NCI-H2107 treated with DMSO at 0.1 percent for 48 hours (cell line): ENCODE measurements at regions not wholly inside any gene's neighbourhood (a gene's known extent, or its start where the extent isn't known, plus 50 kb on each side); places are given as distances from the start of the nearest gene placed in this dataset.
"Not testable (repeated sequence)": the region's sequence is repeated elsewhere in the genome, so short reads cannot be mapped to it uniquely, and the experiment has no call there.

Experiments used
- DNase-seq: peaks from one replicate; lab custom pipeline; 2025; ENCODE audit not compliant: unreplicated experiment; lab: John Stamatoyannopoulos, UW

- no peak for DNase-seq
These were observed 55.9 kb downstream of the BAMBI start for GRCh38 chr10:28733245-28733644.

- no peak for DNase-seq
These were observed 56.3 kb downstream of the BAMBI start for GRCh38 chr10:28733647-28734046.

DNA sequence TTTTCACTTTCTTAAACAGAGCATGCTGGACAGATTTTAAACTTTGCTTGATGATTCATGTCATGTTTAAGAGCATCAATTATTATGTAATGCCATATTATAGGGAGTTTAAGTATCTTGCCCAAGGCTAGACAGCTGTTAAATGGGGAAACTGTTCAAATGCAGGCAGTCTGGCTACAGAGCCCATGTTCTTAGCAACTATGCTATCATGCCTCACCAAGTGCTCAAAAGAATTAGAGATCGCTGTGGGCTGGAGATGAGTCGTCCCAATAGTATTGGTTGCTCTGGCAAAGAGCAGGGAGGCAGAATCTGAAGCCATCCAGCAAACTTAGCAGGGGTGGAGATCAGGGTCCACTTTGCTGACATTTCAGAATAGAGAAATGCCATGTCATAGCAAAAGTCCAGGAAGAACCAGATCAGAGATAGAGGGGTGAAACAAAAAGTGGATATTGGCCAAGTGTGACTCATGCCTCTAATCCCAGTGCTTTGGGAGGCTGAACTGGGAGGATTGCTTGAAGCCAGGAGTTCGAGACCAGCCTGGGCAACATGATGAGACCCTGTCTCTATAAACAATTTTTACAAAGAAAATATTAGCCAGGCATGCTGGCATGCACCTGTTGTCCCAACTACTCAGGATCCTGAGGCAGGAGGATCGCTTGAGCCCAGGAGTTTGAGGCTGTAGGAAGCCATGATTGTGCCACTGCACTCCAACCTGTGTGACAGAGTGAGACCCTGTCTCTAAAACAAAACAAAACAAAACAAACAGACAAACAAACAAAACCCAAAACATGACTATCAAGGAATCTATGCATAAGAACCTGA is 57.8 kb downstream of the BAMBI start:
- no peak for DNase-seq

DNA sequence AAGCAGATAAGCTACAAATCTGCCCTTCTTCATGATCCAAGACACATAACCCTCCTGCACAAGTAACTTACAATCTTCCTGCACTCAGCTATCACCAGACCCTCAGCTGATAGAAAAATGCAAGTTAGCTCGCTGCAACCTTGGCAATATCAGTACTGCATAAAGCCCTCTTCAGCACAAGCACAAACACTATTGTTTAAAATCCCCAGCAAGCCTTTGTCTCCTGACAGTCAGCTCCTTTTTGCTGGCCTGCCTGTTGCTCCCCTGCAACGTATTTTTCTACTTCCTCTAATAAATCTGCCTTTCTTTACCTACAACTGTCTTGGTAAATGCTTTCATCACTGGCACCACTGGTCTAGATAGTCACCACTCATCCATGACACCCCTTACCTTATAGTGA is 59.8 kb downstream of the BAMBI start:
- DNase-seq = no peak

DNA sequence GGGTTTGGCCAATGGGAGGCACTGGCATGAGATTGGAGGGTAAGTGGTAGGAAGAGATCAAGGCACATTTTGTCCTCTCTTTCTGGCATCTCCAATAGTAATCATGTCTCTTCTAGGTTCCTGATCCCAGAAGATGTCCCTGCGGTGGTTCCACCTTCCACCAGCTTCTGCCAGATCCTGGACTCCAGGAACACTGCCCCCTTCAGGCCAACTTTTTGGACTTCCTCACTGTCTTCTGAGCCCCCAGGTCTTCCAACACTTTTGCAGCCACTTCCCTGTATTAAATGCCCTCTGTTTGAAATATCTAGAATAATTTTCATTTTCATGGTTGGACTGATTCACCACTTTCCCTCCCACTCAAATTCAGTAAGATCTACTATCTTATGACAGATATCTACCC is 60.9 kb downstream of the BAMBI start:
- no peak for DNase-seq

- DNase-seq = no peak
These were observed 66.3 kb downstream of the BAMBI start for GRCh38 chr10:28743576-28743975.

DNA sequence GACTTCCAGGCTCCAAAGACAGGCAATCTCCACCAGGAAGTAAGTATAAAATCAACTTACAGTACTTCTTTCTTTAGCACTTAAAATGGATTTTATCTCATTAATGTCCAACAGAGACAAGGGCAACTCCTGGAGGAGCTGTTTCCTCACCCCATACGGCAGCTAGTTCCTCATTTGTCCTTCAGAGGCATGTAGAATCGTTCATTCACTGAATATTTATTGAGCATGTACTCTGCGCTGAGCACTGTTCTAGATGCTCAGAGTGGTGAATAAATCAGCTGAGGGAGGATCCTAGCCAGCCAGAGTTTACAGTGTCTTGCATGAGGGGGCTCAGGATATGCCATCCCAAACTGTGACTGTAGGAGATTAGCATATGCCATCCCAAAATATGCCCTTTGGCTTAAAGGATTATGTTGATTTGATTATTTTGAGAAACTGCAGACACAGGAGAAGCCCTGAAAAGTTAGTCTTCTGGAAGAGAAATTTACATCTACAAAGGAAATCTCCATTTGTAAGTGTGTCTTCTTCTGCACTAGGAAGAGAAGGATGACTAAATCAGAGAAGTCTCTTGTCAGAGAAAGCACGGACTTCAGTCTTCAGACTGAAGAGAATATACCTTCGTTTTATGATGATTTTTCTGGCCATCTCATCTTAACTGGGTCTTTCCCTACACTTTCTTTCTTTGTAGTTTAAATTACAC is 66.9 kb downstream of the BAMBI start:
- no peak for DNase-seq

DNA sequence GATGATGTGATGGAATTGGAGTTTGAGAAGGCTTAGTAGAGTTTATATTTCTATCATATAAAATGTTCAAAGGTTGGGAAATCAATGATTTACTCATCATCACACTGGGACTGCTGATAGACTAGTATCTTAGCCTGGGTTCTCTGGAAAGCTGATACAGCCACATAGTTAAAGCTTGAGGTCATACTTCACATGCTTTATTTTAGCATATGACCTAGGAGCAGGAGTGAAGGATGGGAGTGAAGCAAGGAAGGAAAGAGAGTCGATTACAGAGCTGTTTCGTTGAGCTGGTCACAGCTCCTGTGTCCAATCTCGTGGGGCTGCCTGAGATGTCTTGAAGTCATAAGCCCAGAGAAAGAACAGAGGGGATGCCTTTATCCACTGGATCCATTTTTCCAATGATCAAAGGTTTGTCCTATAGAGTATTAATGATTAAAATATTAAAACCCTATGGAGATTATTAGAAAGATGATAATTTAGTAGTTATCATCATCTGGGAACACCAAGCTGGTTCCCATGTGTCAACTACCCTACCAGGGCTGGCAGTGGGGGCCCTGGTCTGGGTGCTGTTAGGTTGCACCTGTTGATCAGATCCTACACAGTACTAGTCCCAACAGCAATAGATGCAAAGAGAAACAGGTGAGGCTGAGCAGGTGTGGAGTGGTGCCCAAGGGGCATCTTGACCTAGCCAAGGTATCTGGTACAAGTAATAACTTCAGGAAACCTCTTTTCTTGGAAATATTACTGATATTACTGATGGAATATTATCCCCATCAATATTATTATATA is 77.8 kb downstream of the BAMBI start:
- no peak for DNase-seq

DNA sequence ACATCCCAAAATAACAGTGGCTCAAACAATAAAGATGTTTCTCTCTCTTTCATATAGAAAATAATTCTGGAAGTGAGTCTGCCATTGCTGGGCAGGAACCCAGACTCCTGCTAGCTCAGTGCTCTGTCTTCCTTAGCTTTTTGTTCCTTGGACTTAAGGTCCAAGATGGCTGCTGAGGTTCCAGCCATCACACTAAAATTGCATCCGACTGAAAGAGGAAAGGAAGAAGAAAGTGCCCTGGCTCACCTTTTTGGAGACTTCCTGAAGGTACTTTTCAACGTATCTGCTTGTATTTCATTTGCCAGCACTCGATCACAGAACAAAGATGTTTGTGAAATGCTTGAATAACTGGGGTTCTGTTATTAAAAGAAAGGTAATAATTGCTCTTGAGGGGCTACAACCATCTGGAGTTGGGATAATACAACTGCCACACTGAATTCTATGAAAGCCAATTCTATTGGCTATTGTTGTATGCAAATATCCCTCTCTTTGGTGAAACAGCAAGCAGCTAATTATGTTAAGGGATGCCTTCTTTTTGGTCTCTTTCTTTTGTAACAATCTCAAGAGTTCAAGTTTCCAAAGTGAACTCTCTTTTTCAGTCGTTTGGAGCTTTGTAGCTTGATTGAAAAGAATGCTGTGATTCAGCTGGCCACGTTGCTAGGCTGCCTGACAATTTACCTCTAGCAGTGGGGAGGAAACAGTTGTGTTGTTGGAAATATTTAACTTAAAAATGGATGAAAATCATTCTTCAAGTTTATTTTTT is 83.9 kb downstream of the BAMBI start:
- no peak for DNase-seq

DNA sequence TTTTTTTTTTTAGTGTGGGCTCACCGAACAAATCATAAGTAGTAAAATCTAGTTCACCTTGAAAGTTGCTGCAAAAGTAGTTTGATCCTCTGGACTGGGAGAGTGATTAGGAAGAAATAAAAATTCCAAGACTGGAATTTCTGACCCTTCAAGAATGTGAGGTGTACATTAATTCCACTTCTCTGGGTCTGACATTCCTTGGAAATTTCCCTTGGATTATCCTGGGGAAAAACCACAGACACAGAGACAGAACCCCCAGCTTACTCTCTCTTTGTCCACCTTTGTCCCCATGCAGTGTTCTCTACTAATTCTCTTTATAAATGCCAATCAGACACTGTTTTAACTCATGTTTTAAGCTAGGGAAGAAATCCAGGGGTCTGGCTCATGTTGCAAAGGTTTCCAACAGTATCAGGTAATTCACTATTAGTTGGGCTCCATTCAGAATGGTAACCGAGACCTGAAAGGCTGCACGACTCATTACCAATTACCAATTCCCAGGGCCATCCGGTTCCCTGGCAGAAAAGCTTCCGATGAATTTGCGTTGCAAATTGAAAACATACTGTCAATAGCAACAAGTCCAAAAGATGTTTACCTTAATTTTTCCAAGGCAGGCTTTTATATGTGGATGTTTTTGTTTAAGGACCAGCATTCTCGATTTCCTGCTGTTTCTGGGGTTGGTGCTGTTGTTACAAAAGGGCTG is 86.3 kb downstream of the BAMBI start:
- DNase-seq = no peak

DNA sequence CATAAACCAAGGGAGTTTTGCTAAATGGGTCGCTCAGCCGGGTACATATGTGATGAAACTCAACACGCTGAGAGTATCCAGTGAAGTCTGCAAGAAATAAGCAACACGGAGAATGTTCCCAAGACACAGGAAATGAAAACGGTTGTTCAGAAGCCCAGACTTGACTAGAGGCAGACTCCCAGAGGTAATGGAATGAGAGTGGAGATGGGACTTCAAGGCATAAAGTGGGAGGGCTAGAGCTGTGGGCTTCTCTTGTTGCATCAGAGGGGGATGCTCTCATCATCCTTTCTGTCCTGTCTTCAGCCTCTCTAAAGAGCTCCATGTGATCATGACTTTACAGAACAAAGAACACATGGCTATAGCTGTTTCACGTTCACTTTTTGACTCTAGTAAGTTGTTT is 88.3 kb downstream of the BAMBI start:
- no peak for DNase-seq

GRCh38 chr10:28768227-28768626 is 90.9 kb downstream of the BAMBI start:
- peak; percentile 41 for DNase-seq

GRCh38 chr10:28769091-28769604 is 91.8 kb downstream of the BAMBI start:
- peak; percentile 67 for DNase-seq

DNA sequence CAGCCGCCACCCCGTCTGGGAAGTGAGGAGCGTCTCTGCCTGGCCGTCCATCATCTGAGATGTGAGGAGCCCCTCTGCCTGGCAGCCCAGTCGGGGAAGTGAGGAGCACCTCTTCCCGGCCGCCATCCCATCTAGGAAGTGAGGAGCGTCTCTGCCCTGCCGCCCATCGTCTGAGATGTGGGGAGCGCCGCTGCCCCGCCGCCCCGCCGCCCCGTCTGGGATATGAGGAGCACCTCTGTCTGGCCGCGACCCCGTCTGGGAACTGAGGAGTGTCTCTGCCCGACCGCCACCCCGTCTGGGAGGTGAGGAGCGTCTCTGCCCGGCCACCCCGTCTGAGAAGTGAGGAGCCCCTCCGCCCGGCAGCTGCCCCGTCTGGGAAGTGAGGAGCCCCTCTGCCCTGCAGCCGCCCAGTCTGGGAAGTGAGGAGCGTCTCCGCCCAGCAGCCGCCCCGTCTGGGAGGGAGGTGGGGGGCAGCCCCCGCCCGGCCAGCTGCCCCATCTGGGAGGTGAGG is 94.3 kb downstream of the BAMBI start:
- not testable (repeated sequence) for DNase-seq

DNA sequence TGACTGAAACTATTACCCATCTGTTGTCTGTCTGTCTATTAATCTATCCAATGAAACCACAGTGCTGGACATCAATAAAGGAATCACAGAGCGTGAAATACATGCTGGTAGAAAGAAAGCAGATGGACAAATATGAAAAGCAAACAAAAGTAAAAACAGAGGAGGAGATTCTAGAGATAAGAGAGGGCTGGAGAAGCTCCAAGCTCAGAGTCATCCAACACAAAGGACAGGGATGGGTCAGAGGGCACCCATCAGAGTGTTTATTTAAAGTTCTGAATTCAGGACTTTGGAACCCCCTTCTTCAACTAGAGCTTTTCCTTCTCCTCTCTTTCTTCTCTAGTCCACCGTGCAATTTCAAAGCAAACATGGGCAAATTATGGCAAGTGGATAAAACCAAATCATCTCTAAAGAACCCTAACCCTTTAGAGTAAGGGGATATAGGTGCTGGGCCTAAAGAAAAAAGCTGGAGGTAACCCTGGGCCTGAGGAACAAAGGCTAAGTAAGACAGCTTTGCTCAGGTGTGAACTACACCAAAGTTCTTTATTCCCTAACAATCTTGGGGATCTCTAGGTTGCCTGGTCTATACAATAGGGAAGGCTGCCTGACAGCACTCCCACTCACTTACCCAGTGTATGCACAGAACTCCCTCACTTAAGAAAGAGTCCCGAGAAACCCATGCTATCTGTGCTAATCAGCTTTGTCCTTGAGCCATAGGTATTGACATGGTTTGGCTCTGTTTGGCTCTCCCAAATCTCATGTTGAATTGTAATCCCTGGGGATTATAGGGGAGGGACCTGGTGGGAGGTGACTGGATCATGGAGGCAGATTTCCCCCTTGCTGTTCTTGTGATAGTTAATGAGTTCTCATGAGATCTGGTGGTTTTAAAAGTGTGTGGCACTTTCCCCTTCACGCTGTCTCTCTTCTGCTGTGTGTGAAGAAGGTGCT is 97.0 kb downstream of the BAMBI start:
- DNase-seq = no peak

DNA sequence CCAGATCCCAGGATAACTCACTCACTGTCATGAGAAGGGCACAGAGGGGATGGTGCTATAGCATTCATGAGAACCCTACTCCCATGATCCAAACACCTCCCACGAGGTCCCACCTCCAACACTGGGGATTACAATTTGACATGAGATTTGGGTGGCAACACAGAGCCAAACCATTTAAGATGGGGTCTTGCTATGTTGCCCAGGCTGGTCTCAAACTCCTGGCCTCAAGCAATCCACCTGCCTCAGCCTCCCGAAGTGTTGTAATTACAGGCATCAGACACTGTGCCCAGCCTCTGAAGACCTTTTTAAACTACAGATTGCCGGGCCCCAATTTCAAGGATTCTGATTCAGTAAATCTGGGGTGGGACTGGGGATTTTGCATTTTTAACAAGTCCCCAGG is 98.5 kb downstream of the BAMBI start:
- no peak for DNase-seq

DNA sequence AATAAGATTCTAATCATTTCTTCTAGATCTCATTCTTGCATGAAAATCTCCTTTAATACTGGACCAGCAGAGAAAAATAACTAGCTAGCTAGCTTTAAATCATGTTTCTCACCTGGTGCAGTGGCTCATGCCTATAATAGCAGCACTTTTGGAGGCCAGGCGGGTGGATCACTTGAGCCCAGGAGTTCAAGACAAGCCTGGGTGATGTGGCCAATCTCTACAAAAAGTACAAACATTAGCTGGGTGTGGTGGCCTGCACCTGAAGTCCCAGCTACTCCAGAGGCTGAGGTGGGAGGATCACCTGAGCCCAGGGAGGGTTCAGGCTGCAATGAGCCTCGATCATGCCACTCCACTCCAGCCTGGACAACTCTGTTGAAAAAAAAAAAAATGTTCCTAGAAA is 99.2 kb downstream of the BAMBI start:
- no peak for DNase-seq

DNA sequence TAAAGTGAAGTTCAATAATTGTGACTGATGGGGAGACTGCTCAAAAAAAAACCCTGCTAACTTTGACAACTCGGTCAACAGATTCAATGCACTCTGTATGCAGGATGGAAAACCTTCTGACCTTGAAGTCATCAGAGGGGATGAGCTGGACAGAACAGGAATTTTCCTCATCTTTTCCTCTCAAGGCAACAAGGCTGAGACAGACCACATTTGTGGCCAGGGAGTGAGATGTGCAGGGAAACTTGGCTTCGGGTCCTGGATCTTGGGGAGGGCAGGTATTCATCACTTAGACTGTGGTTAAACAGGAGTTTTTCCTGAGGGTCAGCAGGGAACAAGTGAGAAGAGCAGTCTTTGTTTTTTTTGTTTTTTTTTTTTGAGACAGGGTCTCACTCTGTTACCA is 100.6 kb downstream of the BAMBI start:
- DNase-seq = no peak

DNA sequence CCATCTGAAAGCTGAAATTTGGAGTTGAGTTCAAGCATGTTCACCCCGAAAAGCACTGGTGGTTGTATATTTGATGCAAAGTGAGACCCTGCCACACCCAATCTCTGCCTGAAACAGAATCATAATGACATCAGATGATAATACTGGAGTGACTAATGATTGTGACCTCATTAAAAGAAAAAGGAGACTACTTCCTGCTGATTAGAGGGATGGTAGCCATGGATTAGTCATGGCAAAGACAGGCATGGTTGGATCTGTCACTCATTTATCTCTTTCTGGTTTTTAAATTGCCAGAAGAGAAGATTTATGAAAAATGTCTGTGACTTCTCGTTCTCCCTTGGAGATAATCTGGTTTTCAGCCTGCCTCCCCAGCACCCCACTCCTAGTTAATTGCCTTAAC is 101.2 kb downstream of the BAMBI start:
- no peak for DNase-seq
